HepG2 (cell line): ENCODE measurements at regions not wholly inside any gene's neighbourhood (a gene's known extent, or its start where the extent isn't known, plus 50 kb on each side); places are given as distances from the start of the nearest gene placed in this dataset.

Experiments used
- ATAC-seq: fragments of 200-7000 bp; cut with Tn5 transposase; 3 replicates; pipeline ENCODE4 v1.9.1; 2020; ENCODE audit warnings: mild to moderate bottlenecking, moderate library complexity
- BruUV-seq: library from RNA; stranded (reverse); fragments of 400-500 nt; replicated peaks from 2 replicates; lab custom pipeline; 2021; lab: Mats Ljungman, UMichigan
- CTCF ChIA-PET: fragments of 300-600 bp; formaldehyde crosslinking; extraction: SDS; loops from one replicate; lab custom pipeline; 2021; ENCODE audit warnings: low total read pairs, inconsistent platforms, low intra/inter-chr PET ratio; lab: Yijun Ruan, JAX
- POLR2A ChIA-PET: fragments of 350-600 bp; sonication (Branson Sonifier 250); formaldehyde crosslinking; loops from one replicate; lab custom pipeline; 2020; ENCODE audit warnings: antibody characterized with exemption, inconsistent platforms; lab: Yijun Ruan, JAX
- DNase-seq: peaks from one replicate; pipeline ENCODE4 v3.0.0-alpha.2; 2015; ENCODE audit warnings: low spot score
- FAIRE-seq: peaks from 3 replicates; lab custom pipeline; 2011; peaks lifted over from hg19 to GRCh38; lab: Jason Lieb, UNC
- H2AFZ ChIP-seq: one replicate; pipeline ENCODE4 v1.6.1; 2011; ENCODE audit warnings: low read length, inconsistent platforms
- H3K27ac ChIP-seq: fragments of 300-600 bp; 3 replicates; pipeline ENCODE4 v1.8.0; 2011; ENCODE audit warnings: mixed run types, mild to moderate bottlenecking, mixed read lengths, low read length, inconsistent platforms; ENCODE audit not compliant: insufficient read depth; ENCODE audit errors: extremely low read length
- H3K27me3 ChIP-seq, 2 experiments: fragments of 200-600 bp in 1 of 2; 2 replicates in 1 of 2; 3 replicates in 1 of 2; pipeline versions ENCODE4 v1.6.0 to v1.8.0; 2011; ENCODE audit warnings: low read length in 2 of 2, mild to moderate bottlenecking in 2 of 2, moderate library complexity in 2 of 2, inconsistent platforms in 1 of 2; ENCODE audit not compliant: insufficient read depth in 2 of 2, control insufficient read depth in 1 of 2
- H3K36me3 ChIP-seq, 2 experiments: fragments of 200-600 bp in 1 of 2; replicated peaks in 1 of 2; 2 replicates in 1 of 2; 3 replicates in 1 of 2; pipeline versions ENCODE4 v1.5.1 to v1.8.0; 2011; ENCODE audit warnings: low read length in 2 of 2, inconsistent platforms in 1 of 2; ENCODE audit not compliant: insufficient read depth in 2 of 2, control insufficient read depth in 1 of 2
- H3K4me1 ChIP-seq: 2 replicates; pipeline ENCODE4 v1.5.1; 2012; ENCODE audit warnings: low read length, inconsistent platforms; ENCODE audit not compliant: insufficient read depth
- H3K4me2 ChIP-seq: 2 replicates; pipeline ENCODE4 v1.6.0; 2011; ENCODE audit warnings: low read depth, low read length, inconsistent platforms
- H3K4me3 ChIP-seq, 3 experiments: fragments of 200-600 bp in 1 of 3; sonication (generic), shearing (Covaris generic) in 1 of 3; replicated peaks in 1 of 3; 2 replicates each; pipeline ENCODE4 v1.5.1; 2011 to 2016; ENCODE audit warnings: low read length in 3 of 3, inconsistent platforms in 2 of 3, low read depth in 2 of 3, mild to moderate bottlenecking in 2 of 3, control low read depth in 1 of 3, mixed read lengths in 1 of 3; ENCODE audit not compliant: insufficient read depth in 1 of 3
- H3K79me2 ChIP-seq: one replicate; pipeline ENCODE4 v1.6.1; 2011; ENCODE audit warnings: low read length, inconsistent platforms; ENCODE audit not compliant: insufficient read depth
- H3K9ac ChIP-seq: 2 replicates; pipeline ENCODE4 v1.6.0; 2011; ENCODE audit warnings: mild to moderate bottlenecking, low read depth, low read length, inconsistent platforms; ENCODE audit not compliant: insufficient read depth
- H3K9me3 ChIP-seq: 2 replicates; pipeline ENCODE4 v1.5.1; 2012; ENCODE audit warnings: mild to moderate bottlenecking, low read length
- H4K20me1 ChIP-seq: 2 replicates; pipeline ENCODE4 v1.6.0; 2011; ENCODE audit warnings: inconsistent platforms, mild to moderate bottlenecking, low read length, moderate library complexity; ENCODE audit not compliant: insufficient read depth
- CENPT ChIP-seq: sonication (generic); formaldehyde crosslinking; IDR thresholded peaks from 2 replicates; pipeline ENCODE4 v1.8.0; 2022; ENCODE audit warnings: low read depth, mild to moderate bottlenecking, moderate library complexity, missing genetic modification reagents
- HNF4G ChIP-seq, 2 experiments: sonication (generic) in 1 of 2; formaldehyde crosslinking in 1 of 2; IDR thresholded peaks; 2 replicates each; pipeline versions ENCODE4 v1.4.0 to v1.6.1; 2011 to 2020; ENCODE audit warnings: borderline replicate concordance in 2 of 2, low read depth in 2 of 2, mild to moderate bottlenecking in 2 of 2, low read length in 1 of 2, missing genetic modification reagents in 1 of 2, moderate library complexity in 1 of 2
- HOXA3 ChIP-seq: sonication (generic); formaldehyde crosslinking; IDR thresholded peaks from 2 replicates; pipeline ENCODE4 v1.5.0; 2020; ENCODE audit warnings: missing genetic modification reagents
- KAT2B ChIP-seq: fragments of 150-350 bp; IDR thresholded peaks from 2 replicates; pipeline ENCODE4 v1.6.1; 2014; ENCODE audit warnings: low read depth, low read length, borderline replicate concordance
- MYC ChIP-seq: sonication (generic); formaldehyde crosslinking; IDR thresholded peaks from 2 replicates; pipeline ENCODE4 v1.9.0; 2021; ENCODE audit warnings: missing genetic modification reagents, borderline replicate concordance
- RFXANK ChIP-seq: IDR thresholded peaks from 2 replicates; pipeline ENCODE4 v1.6.1; 2016
- SP140L ChIP-seq: sonication (generic); formaldehyde crosslinking; IDR thresholded peaks from 2 replicates; pipeline ENCODE4 v1.4.0; 2020; ENCODE audit warnings: missing genetic modification reagents, borderline replicate concordance
- ZFP1 ChIP-seq: IDR thresholded peaks from 2 replicates; pipeline ENCODE4 v1.6.1; 2016
- ZNF207 ChIP-seq: fragments of 450-650 bp; IDR thresholded peaks from 2 replicates; pipeline ENCODE4 v1.6.1; 2016; ENCODE audit warnings: antibody characterized with exemption, borderline replicate concordance
- ZNF225 ChIP-seq: sonication (generic); formaldehyde crosslinking; IDR thresholded peaks from 2 replicates; pipeline ENCODE4 v1.4.0; 2020; ENCODE audit warnings: mild to moderate bottlenecking, missing genetic modification reagents
- ZNF234 ChIP-seq: sonication (generic); formaldehyde crosslinking; conservative IDR thresholded peaks from 2 replicates; pipeline ENCODE4 v1.5.1; 2020; ENCODE audit warnings: mild to moderate bottlenecking, missing genetic modification reagents
- ZNF24 ChIP-seq: fragments of 450-650 bp; IDR thresholded peaks from 2 replicates; pipeline ENCODE4 v1.6.1; 2017; ENCODE audit warnings: antibody characterized with exemption, mild to moderate bottlenecking
- ZNF546 ChIP-seq: sonication (generic); formaldehyde crosslinking; conservative IDR thresholded peaks from 2 replicates; pipeline ENCODE4 v1.8.1; 2023; ENCODE audit warnings: mild to moderate bottlenecking, missing genetic modification reagents
- ZNF550 ChIP-seq: sonication (generic); formaldehyde crosslinking; IDR thresholded peaks from 2 replicates; pipeline ENCODE4 v1.4.0; 2020; ENCODE audit warnings: mild to moderate bottlenecking, missing genetic modification reagents, borderline replicate concordance
- ZNF556 ChIP-seq: sonication (generic); formaldehyde crosslinking; IDR thresholded peaks from 2 replicates; pipeline ENCODE4 v1.4.0; 2020; ENCODE audit warnings: mild to moderate bottlenecking, missing genetic modification reagents, borderline replicate concordance
- ZNF616 ChIP-seq: sonication (generic); formaldehyde crosslinking; IDR thresholded peaks from 2 replicates; pipeline ENCODE4 v1.5.0; 2020; ENCODE audit warnings: low read depth, mild to moderate bottlenecking, missing genetic modification reagents
- ZNF619 ChIP-seq: sonication (generic); formaldehyde crosslinking; IDR thresholded peaks from 2 replicates; pipeline ENCODE4 v1.4.0; 2020; ENCODE audit warnings: mild to moderate bottlenecking, missing genetic modification reagents
- WGBS: methylation state at CpG from one replicate; pipeline ENCODE4 v1.1.6; 2017; ENCODE audit warnings: low lambda C conversion rate; 5-methylcytosine and 5-hydroxymethylcytosine counted together
- in situ Hi-C: cut with HindIII; loops from 2 replicates; pipeline ENCODE4 v1.10.0; 2017; ENCODE audit warnings: low pct_unique_long_range_greater_than_20kb; ENCODE audit not compliant: extremely low pct_ligation_motif_present
- intact Hi-C: fragments of 100-400 bp; cut with micrococcal nuclease; formaldehyde crosslinking; loops from one replicate; pipeline ENCODE4 v1.10.0; 2022; ENCODE audit not compliant: unreplicated experiment
- TF ChIP-seq, protein P1 (sequence below): sonication (generic); formaldehyde crosslinking; IDR thresholded peaks from 2 replicates; pipeline ENCODE4 v1.9.0; 2021; ENCODE audit warnings: missing genetic modification reagents, mild to moderate bottlenecking, borderline replicate concordance
- TF ChIP-seq, protein P2 (sequence below): IDR thresholded peaks from 2 replicates; pipeline ENCODE4 v1.4.0; 2020; ENCODE audit warnings: mild to moderate bottlenecking, missing genetic modification reagents

DNA sequence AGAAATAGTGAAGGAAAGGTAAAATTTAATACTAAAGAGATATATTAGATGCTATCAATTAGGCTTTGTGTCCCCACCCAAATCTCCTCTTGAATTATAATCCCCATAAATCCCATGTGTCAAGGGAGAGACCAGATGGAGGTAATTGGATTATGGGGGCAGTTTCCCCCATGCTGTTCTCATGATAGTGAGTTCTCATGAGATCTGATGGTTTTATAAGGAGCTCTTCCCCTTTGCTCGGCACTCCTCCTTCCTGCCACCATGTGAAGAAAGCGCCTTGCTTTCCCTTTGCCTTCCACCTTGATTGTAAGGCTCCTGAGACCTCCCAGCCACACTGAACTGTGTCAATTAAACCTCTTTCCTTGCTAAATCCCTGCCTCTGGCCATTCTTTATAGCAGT, 697.0 kb upstream of the RGMB start:
- Histone ChIP-seq H3K27me3 (no peaks in the 10 kb centered on the region), H3K36me3 (no peaks in the 10 kb centered on the region), H2AFZ (no peak overlapping the region), H3K79me2 (no peaks in the 10 kb centered on the region), H3K4me2 (no peak overlapping the region), H3K9me3 (no peaks in the 10 kb centered on the region), H3K27ac (no peak overlapping the region), H3K4me3 (no peak overlapping the region), H3K4me1 (no peaks in the 10 kb centered on the region), H4K20me1 (no peaks in the 10 kb centered on the region), H3K9ac (no peak overlapping the region)
- TF ChIP-seq MYC (CRISPR knock-in tag) (no peak), KAT2B (no peak), ZNF207 (no peak), HOXA3 (CRISPR knock-in tag) (no peak), ZNF225 (no peak), ZNF616 (CRISPR knock-in tag) (no peak), RFXANK (no peak), ZNF24 (no peak), ZNF556 (no peak), SP140L (CRISPR knock-in tag) (no peak), ZNF550 (no peak), CENPT (CRISPR knock-in tag) (no peak), ZNF234 (no peak), ZNF619 (CRISPR knock-in tag) (no peak), ZFP1 (no peak), ZNF546 (CRISPR knock-in tag) (no peak), HNF4G (IDR thresholded peaks at IDR 0.05; ENCODE audit: borderline replicate concordance, low read depth, low read length) (no peak), HNF4G (CRISPR knock-in tag; IDR thresholded peaks at IDR 0.05; ENCODE audit: borderline replicate concordance, low read depth) (no peak)
- TF ChIP-seq, protein P1, sequence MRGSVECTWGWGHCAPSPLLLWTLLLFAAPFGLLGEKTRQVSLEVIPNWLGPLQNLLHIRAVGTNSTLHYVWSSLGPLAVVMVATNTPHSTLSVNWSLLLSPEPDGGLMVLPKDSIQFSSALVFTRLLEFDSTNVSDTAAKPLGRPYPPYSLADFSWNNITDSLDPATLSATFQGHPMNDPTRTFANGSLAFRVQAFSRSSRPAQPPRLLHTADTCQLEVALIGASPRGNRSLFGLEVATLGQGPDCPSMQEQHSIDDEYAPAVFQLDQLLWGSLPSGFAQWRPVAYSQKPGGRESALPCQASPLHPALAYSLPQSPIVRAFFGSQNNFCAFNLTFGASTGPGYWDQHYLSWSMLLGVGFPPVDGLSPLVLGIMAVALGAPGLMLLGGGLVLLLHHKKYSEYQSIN (CRISPR knock-in tag): no peak
- TF ChIP-seq, protein P2, sequence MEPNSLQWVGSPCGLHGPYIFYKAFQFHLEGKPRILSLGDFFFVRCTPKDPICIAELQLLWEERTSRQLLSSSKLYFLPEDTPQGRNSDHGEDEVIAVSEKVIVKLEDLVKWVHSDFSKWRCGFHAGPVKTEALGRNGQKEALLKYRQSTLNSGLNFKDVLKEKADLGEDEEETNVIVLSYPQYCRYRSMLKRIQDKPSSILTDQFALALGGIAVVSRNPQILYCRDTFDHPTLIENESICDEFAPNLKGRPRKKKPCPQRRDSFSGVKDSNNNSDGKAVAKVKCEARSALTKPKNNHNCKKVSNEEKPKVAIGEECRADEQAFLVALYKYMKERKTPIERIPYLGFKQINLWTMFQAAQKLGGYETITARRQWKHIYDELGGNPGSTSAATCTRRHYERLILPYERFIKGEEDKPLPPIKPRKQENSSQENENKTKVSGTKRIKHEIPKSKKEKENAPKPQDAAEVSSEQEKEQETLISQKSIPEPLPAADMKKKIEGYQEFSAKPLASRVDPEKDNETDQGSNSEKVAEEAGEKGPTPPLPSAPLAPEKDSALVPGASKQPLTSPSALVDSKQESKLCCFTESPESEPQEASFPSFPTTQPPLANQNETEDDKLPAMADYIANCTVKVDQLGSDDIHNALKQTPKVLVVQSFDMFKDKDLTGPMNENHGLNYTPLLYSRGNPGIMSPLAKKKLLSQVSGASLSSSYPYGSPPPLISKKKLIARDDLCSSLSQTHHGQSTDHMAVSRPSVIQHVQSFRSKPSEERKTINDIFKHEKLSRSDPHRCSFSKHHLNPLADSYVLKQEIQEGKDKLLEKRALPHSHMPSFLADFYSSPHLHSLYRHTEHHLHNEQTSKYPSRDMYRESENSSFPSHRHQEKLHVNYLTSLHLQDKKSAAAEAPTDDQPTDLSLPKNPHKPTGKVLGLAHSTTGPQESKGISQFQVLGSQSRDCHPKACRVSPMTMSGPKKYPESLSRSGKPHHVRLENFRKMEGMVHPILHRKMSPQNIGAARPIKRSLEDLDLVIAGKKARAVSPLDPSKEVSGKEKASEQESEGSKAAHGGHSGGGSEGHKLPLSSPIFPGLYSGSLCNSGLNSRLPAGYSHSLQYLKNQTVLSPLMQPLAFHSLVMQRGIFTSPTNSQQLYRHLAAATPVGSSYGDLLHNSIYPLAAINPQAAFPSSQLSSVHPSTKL (CRISPR knock-in tag): no peak
- BruUV-seq: no TSS peak
- FAIRE-seq (no peak), DNase-seq (no peak), ATAC-seq (no peak)
- 3% methylated on average over 2 of the region's 2 CpGs for WGBS
- in situ Hi-C loops: no loop called here
- intact Hi-C loops: no loop called here
- ChIA-PET CTCF (no interaction called here), POLR2A (no interaction called here)
